MM.1S (cell line): ENCODE measurements at regions not wholly inside any gene's neighbourhood (a gene's known extent, or its start where the extent isn't known, plus 50 kb on each side); places are given as distances from the start of the nearest gene placed in this dataset.

Experiments
- DNase-seq: peaks from one replicate; pipeline ENCODE4 v3.0.0-alpha.2; 2015
- H2AFZ ChIP-seq: fragments of 300-600 bp; sonication (generic); 2 replicates; pipeline ENCODE4 v1.6.0; 2016; ENCODE audit warnings: antibody characterized with exemption, low read length
- H3F3A ChIP-seq: fragments of 300-600 bp; sonication (generic); 2 replicates; pipeline ENCODE4 v1.6.1; 2016; ENCODE audit warnings: mild to moderate bottlenecking, antibody characterized with exemption, low read length, moderate library complexity, mixed read lengths; ENCODE audit not compliant: insufficient read depth
- H3K27ac ChIP-seq: fragments of 300-600 bp; sonication (generic); 2 replicates; pipeline ENCODE4 v1.5.1; 2016; ENCODE audit warnings: mild to moderate bottlenecking, low read length
- H3K27me3 ChIP-seq: fragments of 300-600 bp; sonication (generic); replicated peaks from 2 replicates; pipeline ENCODE4 v1.6.0; 2016; ENCODE audit warnings: low read length; ENCODE audit not compliant: insufficient read depth
- H3K36me3 ChIP-seq: fragments of 300-600 bp; sonication (generic); replicated peaks from 2 replicates; pipeline ENCODE4 v1.6.1; 2016; ENCODE audit warnings: mild to moderate bottlenecking, low read length, mixed read lengths; ENCODE audit not compliant: insufficient read depth
- H3K4me1 ChIP-seq: fragments of 300-600 bp; sonication (generic); 2 replicates; pipeline ENCODE4 v1.6.1; 2016; ENCODE audit warnings: low read length, mixed read lengths
- H3K4me2 ChIP-seq: fragments of 300-600 bp; sonication (generic); 2 replicates; pipeline ENCODE4 v1.6.0; 2016; ENCODE audit warnings: low read depth, low read length
- H3K4me3 ChIP-seq: fragments of 300-600 bp; sonication (generic); 2 replicates; pipeline ENCODE4 v1.5.1; 2016; ENCODE audit warnings: low read length, mixed read lengths
- H3K79me2 ChIP-seq: fragments of 300-600 bp; sonication (generic); 2 replicates; pipeline ENCODE4 v1.6.1; 2016; ENCODE audit warnings: mixed run types, low read length, mixed read lengths
- H3K9ac ChIP-seq: fragments of 300-600 bp; sonication (generic); 2 replicates; pipeline ENCODE4 v1.6.1; 2016; ENCODE audit warnings: low read length, mixed read lengths
- H3K9me2 ChIP-seq: fragments of 300-600 bp; sonication (generic); replicated peaks from 2 replicates; pipeline ENCODE4 v1.6.1; 2016; ENCODE audit warnings: mild to moderate bottlenecking, low read length, mixed read lengths; ENCODE audit not compliant: insufficient read depth
- H3K9me3 ChIP-seq: fragments of 300-600 bp; sonication (generic); replicated peaks from 2 replicates; pipeline ENCODE4 v1.6.1; 2016; ENCODE audit warnings: mild to moderate bottlenecking, low read length, mixed read lengths; ENCODE audit not compliant: insufficient read depth
- H4K20me1 ChIP-seq: fragments of 300-600 bp; sonication (generic); 2 replicates; pipeline ENCODE4 v1.6.1; 2016; ENCODE audit warnings: mild to moderate bottlenecking, low read length, moderate library complexity, mixed read lengths; ENCODE audit not compliant: insufficient read depth
- EZH2 ChIP-seq: fragments of 300-600 bp; sonication (generic); optimal IDR thresholded peaks from 2 replicates; pipeline ENCODE3; 2017; ENCODE audit warnings: low read depth, mild to moderate bottlenecking, antibody characterized with exemption, low read length, mixed read lengths
- EZH2phosphoT487 ChIP-seq: fragments of 300-600 bp; sonication (generic); IDR thresholded peaks from 2 replicates; pipeline ENCODE4 v1.6.1; 2018; ENCODE audit warnings: antibody characterized with exemption, low read length
- TF ChIP-seq, protein P1 (sequence below): fragments of 300-600 bp; sonication (generic); IDR thresholded peaks from 2 replicates; pipeline ENCODE4 v1.5.1; 2016; ENCODE audit warnings: antibody characterized with exemption, low read length, mixed read lengths

DNA sequence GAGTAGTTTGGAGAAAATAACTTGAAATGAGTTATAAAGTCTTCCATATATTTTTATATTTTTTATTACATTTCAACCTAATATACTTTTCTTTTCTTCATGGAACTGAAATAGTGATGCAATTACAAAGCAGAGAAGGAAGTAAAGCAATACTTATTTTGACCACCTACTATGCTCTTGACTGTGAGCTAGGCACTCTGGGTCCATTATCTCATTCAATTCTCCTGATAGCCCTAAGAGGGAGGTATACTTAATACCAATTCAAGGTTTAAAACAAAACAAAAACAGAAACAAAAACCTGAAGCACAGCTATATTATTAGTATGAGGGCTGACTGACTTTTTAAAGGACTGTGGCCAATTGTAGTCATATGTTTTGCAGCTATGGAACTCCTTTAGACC, 193.5 kb downstream of the MAD2L1 start:
- H3K9me3 ChIP-seq, result no peaks in the 10 kb centered on the region

DNA sequence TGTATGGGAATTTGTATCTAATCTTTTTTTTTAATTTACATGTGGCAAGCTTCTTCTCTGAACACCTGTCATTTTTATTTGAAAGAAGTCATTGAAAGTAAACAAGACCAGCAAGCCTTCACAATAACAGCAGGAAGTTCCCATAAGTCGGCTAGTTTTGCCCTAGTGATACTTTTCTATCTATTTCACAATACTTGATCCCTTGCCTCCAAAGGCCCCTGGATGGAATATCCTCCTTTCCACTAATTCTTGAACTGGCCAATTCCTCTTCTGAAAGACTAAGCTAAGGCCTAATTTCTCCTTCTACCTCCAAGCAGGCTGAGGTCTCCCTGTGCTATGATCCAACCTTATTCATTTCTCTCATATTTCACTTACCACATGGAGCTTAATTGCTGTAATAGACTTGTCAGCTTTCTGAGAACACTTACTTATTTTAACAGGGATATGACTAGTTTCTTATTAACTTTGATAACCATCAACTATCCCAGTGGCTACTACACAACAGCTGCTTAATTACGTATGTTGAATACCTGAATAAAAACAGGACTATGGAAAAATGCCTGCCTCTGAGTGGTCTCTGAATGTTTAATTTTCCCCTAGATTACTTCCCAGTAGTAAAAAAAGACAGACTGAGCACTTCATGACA, 194.2 kb downstream of the MAD2L1 start:
- H3K27me3 ChIP-seq, result no peaks in the 10 kb centered on the region
- H3K36me3 ChIP-seq, result no peaks in the 10 kb centered on the region
- no peak overlapping the region for H3K27ac ChIP-seq
- no peak for DNase-seq
- H3K9me3 ChIP-seq, result no peaks in the 10 kb centered on the region
- TF ChIP-seq EZH2 (no peak), EZH2phosphoT487 (no peak)
- TF ChIP-seq, protein P1, sequence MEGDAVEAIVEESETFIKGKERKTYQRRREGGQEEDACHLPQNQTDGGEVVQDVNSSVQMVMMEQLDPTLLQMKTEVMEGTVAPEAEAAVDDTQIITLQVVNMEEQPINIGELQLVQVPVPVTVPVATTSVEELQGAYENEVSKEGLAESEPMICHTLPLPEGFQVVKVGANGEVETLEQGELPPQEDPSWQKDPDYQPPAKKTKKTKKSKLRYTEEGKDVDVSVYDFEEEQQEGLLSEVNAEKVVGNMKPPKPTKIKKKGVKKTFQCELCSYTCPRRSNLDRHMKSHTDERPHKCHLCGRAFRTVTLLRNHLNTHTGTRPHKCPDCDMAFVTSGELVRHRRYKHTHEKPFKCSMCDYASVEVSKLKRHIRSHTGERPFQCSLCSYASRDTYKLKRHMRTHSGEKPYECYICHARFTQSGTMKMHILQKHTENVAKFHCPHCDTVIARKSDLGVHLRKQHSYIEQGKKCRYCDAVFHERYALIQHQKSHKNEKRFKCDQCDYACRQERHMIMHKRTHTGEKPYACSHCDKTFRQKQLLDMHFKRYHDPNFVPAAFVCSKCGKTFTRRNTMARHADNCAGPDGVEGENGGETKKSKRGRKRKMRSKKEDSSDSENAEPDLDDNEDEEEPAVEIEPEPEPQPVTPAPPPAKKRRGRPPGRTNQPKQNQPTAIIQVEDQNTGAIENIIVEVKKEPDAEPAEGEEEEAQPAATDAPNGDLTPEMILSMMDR, result no peak
- H3K9ac ChIP-seq, result no peak overlapping the region
- H3K4me2 ChIP-seq, result no peak overlapping the region
- no peak overlapping the region for H3K4me3 ChIP-seq
- H3K4me1 ChIP-seq, result no peaks in the 10 kb centered on the region
- H3K79me2 ChIP-seq, result no peaks in the 10 kb centered on the region
- no peak overlapping the region for H2AFZ ChIP-seq
- no peaks in the 10 kb centered on the region for H3K9me2 ChIP-seq
- no peaks in the 10 kb centered on the region for H4K20me1 ChIP-seq
- no peaks in the 10 kb centered on the region for H3F3A ChIP-seq

More for the DNA sequence above, 193.5 kb downstream of the MAD2L1 start:
- no peaks in the 10 kb centered on the region for H4K20me1 ChIP-seq
- H3K27ac ChIP-seq, result no peak overlapping the region
- no peak overlapping the region for H3K9ac ChIP-seq
- DNase-seq, result no peak
- no peaks in the 10 kb centered on the region for H3K27me3 ChIP-seq
- H2AFZ ChIP-seq, result no peak overlapping the region
- no peaks in the 10 kb centered on the region for H3K4me1 ChIP-seq
- no peaks in the 10 kb centered on the region for H3F3A ChIP-seq
- H3K36me3 ChIP-seq, result no peaks in the 10 kb centered on the region
- no peaks in the 10 kb centered on the region for H3K79me2 ChIP-seq
- no peaks in the 10 kb centered on the region for H3K9me2 ChIP-seq
- H3K4me3 ChIP-seq, result no peak overlapping the region
- no peak for TF ChIP-seq EZH2
- TF ChIP-seq, protein P1, result no peak
- no peak for TF ChIP-seq EZH2phosphoT487
- no peak overlapping the region for H3K4me2 ChIP-seq

DNA sequence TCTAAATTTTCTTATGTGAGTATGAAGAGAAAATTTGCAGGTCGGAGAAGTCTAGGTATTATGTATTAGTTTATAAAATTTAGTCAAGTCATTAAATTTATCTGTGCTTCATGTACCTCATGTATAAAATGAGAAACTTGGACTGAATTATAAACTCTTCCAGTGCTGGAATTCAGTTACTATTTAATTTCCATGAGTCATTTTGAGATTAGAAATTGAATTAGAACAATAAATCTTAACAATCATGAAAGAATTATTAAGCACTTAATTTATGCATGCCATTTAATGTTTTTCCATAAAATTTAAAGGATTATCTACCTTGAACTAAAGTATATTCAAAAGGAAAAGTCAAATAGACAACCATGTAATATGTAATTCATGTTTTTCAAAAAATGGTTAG, 195.8 kb downstream of the MAD2L1 start:
- Histone ChIP-seq H3K27me3 (no peaks in the 10 kb centered on the region), H3F3A (no peaks in the 10 kb centered on the region), H3K4me1 (no peaks in the 10 kb centered on the region), H3K9me3 (no peaks in the 10 kb centered on the region), H3K36me3 (no peaks in the 10 kb centered on the region), H3K79me2 (no peaks in the 10 kb centered on the region), H3K27ac (no peak overlapping the region), H2AFZ (no peak overlapping the region), H3K4me3 (no peak overlapping the region), H3K9ac (no peak overlapping the region), H4K20me1 (no peaks in the 10 kb centered on the region), H3K4me2 (no peak overlapping the region), H3K9me2 (no peaks in the 10 kb centered on the region)
- TF ChIP-seq EZH2 (no peak), EZH2phosphoT487 (no peak)
- TF ChIP-seq, protein P1, result no peak
- no peak for DNase-seq
